NOMO-1 treated with dmso at 0.1 percent for 144 hours (cell line): ENCODE measurements at regions not wholly inside any gene's neighbourhood (a gene's known extent, or its start where the extent isn't known, plus 50 kb on each side); places are given as distances from the start of the nearest gene placed in this dataset.

Experiments
- DNase-seq: peaks from one replicate; lab custom pipeline; 2025; ENCODE audit not compliant: unreplicated experiment; lab: John Stamatoyannopoulos, UW

DNA sequence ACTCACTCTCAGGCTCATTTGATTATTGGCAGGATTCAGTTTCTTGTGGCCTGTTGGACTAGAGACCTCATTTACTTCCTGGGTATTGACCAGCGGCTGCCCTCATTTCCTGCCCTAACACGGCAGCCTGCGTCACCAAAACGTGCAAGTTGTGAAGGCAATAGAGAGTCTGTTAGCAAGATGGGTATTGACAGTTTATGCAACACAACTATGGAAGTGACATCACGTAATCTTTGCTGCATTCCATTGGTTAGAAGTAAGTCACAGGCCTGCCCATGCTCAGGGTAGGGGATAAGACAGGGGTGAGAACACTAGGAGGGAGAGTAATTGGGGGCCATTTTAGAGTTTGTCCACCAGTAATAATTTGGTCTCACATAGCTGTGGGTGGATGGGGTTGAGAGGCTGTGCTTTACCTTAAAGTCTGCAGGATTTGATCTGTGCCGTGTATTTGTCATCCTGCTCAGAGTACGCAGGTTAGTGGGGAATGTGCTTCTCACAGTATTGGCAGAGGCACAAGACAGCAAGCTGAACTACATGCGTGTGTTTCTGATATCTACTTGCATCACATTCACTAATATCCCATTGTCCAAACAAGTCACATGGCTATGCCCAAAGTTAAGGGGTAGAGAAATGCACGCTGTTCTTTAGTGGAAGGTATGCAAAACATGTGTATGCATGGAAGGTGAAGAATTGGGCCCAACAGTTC, 83.3 kb downstream of the EDEM1 start:
- DNase-seq, result no peak

DNA sequence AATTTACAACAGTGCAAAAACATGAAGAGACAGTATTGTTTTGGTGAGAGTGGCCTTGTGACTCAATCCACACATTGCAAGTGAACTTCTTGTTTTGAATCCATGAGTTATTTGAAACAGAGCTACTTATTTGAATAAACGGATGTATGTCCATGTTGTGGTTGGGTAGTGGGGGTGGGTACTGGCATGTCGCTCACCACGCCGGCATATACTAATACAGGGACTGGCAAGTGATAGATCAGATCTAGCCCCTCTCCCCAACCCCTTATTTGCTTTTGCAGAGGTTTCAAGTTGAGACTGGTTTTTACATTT, 83.8 kb downstream of the EDEM1 start:
- DNase-seq, result no peak

DNA sequence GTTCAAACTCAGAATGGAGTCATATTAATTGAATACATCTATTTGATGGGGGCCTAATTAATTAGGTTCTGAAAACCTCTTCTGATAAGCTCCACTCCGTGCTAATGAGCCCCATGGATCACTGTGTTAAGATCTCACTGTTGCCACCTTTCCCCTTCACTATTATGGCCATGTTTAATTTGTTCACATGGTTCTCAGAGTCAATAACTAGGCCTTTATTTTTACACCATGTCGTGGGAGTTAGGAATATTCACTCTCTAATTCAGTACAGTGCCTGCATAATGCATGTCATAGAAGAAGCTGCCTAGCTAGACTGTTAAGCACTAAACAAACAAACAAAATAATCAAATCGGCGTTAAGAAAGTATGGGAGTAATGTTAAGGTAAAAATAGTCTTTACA, 84.9 kb downstream of the EDEM1 start:
- no peak for DNase-seq

DNA sequence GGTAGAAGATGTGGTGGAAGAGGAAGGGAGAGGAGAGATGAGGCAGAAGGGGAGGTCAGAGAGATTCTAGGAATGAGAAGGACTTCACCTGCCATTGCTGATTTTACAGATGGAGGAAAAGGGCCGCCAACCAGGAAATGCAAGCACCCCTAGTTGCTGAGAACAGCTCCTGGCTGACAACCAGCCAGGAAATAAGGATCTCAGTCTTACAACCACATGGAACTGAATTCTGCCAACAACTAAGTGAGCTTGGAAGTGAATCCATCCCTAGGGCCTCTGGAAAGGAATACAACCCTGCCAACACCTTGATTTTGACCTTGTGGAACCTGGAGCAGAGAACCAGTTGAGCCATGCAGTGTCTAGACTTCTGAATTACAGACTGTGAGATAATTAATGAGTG, 86.6 kb downstream of the EDEM1 start:
- DNase-seq, result no peak

DNA sequence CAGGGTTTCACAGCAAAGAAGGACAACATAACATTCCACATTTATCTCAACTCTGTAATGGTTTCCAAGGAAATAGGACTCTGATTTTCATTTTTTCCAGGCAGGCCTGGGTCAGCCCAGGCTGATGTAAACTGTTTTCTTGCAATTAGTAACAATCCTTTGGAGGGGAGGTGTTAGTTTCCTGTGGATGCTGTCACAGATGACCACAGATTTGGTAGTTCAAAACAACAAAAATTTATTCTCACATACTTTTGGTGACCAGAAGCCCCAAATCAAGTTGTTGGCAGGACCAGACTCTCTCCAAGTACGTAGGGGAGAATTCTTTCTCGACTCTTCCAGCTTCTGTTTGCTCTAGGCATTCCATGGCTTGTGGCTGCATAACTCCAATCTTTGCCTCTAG, 88.0 kb downstream of the EDEM1 start:
- no peak for DNase-seq

DNA sequence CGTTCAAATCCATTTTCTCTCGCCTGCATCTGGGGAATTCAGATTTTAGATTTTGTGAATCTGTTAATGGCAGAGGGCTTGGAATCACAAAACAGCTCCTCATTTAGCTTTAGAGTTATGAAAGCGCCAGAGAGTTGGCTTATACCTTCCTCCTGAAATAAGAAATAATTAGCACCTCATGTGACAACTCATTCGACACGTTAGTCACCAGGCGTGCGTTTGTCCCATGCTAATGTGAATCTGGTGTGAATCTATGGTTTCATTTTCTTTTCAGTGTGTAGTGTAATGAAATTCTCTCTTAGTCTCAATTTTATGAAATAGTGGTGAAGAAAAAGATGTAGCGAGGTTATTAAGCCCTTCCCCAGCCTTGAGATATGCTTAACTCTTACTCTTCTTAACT, 89.4 kb downstream of the EDEM1 start:
- DNase-seq, result no peak

DNA sequence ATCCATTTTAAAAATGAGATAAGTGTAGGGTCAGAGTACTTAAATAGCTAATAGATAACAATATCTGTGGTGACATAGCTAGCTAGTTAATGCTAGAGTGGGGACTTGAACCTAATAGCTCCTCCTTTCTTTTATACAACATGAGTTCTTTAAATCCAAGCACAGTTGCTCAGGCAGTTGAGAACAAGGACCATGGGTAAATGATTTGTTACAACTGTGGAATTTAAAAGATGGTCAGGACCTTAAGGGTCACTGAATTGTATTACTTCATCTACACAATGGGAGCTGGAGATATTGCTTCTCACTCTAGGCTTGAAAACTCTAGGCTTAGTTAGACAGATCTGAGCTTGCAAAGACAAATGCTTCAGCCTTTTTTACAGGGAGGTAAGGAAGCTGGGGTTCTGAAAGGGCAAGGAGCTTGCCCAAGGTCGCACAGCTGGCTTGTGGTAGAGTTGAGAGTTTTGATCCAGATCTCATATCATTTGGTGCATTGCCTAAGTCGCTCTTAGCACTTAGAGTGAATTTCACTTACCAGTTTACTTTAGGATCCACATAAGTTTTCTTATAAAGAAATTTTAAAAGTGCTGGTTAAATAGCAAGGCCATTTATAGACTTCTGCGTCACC, 90.2 kb downstream of the EDEM1 start:
- no peak for DNase-seq

DNA sequence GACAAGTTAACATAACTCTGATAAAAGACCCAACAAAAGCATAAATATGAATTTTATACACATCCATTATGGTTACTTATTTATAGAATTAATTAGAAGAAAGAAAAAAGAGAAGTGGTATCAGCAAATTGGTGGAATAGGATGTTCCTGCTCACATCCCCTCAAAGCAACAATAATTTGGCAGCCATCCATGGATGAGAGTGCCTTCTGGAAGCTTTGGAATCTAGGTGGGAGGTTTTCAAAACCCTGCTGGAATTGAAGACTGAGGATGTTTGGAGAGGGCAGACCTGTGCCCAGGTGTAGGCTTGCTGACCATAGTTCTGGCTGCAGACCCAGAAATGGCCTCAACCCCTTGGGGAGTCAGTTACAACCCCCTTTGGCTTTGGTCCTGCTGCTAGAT, 91.2 kb downstream of the EDEM1 start:
- DNase-seq, result no peak

DNA sequence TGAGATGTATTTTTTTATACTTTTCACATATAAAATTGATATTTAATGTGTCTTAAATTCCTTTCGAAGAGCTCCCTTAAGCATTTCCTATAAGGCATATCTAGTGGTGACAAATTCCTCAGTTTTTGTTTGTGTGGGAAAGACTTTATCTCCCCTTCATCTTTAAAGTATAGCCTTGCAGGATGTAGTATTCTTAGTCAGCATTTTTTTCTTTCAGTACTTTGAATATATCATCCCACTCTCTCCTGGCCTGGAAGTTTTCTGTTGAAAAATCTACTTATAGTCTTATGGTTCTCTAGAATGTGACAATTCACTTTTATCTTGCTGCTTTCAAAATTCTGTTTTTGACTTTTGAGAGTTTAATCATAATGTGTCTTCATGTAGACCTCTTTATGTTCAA, 95.2 kb downstream of the EDEM1 start:
- DNase-seq, result no peak

DNA sequence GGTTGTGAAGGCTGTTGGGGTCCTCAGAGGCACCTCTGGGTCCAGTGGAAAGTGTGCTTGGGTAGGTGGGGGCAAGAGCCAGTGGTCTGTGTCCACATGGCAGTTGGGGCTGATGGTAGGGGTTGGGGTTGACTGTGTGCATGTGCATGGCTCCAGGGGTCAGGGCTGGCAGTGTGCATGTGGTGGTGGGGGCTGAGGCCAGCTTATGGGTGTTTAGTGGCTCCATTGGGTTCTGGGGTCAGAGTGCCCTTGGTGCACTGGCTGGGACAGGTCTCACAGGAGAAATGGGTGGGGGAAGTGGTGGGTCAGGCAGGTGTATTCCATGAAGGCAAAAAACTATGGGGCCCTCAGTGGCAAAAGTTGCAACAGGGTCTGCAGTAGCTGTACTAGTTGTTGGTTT, 97.9 kb downstream of the EDEM1 start:
- DNase-seq, result no peak

DNA sequence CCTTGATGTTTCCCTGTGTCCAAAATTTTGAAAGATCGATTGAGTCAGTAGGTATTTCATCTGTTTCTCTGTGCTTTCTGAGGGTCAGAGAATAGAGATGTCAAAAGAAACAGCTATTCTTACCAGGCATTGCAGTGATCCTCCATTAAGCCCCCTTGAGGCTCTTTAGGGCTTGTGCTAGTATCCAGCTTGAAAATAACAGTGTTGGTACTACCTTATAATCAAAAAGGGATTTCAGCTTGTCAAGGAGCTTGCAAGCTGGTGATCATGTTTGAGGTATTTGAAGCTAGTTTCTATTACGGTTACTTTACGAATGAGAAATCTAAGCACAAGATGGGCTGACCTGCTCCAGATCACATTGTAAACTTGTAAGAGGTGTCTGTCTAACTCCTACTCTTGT, 103.4 kb downstream of the EDEM1 start:
- no peak for DNase-seq

DNA sequence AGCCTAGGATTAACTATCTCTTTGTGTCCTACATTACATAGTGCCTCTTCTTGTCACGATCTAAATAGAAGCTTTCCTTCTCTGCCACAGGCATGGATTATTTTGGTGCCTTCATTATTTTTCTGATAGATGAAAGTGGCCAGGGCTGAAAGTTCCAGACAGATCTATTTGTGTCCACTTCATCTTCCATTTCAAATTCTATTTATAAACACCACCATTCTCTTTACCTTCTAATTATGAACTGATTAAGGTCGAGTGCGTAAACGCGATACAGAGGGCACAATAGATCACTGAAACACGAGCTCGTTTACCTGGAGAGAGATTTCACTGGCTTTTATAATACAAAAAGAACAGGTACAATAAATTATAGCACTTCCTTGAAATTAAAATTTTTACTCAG, 105.0 kb downstream of the EDEM1 start:
- no peak for DNase-seq

DNA sequence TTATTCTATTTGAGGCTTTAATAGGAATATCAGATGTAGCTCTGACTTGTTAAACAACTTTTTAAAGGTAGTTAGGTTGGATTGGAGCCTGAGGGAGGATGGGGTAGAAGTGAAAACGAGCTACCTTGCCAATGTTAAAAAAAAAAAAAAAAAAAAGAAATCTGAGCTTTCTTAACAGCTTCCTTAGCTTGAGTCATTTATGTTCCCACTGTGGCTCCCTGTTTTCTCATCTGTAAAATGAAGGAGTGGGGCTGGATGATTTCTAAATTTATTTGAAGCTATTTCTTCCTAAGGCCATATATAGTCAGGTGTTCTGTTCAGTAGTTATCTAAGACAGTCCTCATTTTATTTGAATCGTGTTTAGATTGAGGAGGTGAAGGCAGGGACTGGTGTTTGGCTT, 105.7 kb downstream of the EDEM1 start:
- DNase-seq, result no peak

DNA sequence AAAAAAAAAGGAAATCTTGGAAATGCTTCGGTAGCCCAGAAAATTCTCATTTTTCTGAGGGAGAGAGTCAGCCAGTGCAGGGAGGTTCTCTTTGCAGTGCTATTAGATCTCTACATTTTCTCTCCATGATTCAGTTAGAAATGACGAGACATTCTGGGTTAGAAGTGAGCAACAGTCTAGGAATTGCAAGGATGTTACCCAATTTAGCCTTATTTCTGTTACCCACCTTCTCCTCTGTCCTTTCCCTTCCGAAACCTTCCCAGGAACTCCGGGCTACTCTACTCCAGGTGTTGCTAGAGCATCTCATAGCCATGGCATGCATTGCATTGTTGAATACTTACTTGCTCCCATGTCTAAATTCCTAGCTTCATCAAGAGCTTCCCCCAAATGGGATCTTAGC, 106.8 kb downstream of the EDEM1 start:
- DNase-seq, result no peak

DNA sequence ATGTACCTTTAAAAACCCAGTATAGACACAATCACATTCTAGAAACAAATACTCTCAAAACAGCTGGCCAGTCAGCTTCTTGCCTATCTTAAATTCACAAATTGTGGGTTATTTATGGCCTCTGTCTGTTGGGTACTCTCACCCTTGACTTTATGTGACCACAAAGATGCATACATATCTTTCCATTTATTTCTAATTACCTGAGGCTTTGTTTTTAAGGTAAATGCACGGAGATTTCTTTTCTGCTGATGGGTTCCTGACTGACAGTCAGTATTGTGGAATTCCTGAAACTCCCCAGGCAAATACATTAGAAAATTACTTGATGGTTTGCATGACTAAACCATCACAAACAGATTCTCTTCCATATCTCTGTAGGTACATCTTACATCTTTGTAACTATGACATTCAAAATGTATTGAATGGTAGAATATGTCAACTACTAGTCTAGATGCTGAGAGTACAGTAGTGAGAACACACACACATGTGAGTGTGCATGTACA, 107.7 kb downstream of the EDEM1 start:
- no peak for DNase-seq

DNA sequence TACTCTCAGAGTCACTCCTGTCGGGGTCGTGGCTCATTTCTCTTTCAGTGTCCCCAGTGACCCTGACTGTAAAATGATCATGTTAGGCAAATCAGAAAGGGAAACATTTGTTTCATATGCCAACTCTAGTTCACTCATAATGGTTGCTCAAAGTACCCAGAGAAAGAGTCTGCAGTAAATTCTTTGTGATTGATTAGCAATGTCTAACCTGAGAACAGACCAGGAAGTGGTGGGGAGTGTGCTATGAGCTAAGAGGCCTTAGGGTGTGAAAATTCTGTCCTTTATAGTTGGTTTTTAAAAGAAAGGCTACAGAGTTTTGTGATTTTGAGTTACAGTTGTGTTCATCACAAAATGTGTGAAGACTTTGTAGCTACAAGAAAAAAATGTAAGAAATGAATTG, 108.9 kb downstream of the EDEM1 start:
- no peak for DNase-seq

DNA sequence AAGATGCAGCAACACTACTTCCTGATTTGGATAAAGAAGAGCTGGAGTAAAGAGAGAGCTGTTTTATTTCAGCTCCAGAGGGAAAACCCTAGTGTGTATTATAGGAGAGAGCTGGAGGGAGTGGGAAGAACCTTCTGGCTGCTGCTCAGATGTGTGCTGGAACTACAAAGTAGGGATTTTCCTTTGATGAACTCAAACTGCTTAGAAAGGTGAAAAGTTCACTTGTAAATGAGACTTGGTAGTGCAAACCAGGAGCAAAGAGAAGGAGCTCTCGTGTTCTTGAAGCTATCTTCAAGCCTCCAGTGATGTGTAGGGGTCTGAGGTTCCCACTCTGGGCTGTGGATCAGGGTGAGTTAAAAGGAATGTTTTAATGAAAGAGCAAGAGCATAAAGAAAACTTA, 110.4 kb downstream of the EDEM1 start:
- no peak for DNase-seq

DNA sequence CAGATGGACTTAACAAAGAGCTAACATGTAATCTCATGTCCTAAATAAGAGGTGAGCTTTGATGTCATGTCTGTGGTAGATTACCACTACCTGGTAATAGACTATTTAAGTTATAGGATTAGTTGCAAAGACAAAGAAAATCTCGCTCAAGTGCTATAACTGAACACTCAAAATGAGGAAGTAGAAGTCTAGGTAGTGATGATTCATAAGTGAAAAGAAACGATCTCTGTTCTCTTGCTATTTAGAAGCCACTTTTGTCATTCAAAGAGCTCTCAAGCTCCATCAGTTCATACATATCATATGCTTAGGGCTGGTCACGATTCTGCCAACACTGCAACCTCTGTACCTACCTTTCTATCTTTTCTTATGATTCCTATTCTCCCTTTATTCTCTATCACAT, 110.9 kb downstream of the EDEM1 start:
- DNase-seq, result peak; percentile 34

DNA sequence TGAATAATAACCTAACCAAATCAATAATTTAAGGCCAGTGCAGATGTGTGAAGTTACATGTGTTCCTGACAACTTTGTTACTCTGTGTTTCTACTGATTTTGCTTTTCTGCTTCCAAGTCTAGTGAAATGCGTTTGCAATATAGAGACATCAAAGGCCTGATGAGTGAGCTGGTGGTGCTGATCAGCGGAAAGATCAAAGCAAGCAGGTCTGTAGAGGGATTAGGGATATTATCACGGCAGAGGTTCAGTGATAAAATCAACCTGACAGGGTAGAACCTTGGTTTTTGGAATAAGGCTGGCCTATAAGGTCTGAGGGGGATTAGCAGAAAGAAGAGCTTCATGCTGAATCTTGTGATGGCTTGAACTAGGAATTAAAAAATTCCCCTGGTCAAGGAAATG, 111.7 kb downstream of the EDEM1 start:
- DNase-seq, result no peak

DNA sequence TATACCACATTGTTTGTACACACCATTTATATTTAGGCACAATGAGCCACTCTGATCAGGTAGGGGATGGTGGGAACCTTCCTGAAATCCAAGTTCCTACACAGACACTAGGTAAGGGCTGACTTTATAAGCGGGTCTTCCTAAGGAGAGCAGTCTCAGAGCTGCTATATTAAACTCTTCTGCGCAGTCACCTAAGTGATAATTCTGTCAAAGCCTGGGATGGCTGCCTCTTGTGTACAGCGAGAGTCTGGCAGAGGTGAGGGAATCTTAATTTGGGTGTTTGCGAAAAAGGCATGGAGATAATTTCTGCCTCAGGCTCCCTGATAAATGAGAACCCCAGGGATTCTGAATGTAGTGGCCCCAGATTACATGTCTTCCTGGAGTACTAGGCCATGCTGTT, 113.1 kb downstream of the EDEM1 start:
- no peak for DNase-seq

DNA sequence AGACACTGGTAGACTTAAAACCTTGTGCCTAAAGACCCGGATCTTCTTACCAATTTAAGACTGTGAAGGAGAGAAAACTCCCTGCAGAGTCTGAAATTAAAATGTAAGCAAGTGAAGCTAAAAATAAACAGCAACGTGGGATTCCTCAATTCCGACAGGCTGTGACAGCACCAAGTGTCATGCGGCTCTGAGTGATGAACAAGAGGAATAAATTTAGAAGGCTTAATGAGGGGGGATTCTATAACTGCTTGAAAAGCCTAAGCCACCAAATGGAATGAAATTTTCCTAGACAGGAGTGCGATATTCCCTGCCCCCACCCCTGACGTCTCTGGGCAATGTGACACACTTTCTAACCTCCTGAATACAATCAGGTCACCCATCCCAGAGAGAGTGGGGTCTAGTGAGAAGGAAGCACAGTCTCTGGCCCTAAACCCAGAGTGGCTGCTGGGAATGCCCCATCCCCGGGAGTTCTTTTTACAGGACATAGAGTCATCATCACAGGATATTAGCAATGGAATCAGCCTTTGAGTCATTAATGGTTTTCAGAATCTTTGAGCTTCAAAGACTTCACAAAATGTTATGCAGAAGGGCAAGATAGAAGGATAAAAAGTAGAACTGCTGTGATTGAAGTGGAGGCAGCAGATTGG, 114.3 kb downstream of the EDEM1 start:
- DNase-seq, result no peak

DNA sequence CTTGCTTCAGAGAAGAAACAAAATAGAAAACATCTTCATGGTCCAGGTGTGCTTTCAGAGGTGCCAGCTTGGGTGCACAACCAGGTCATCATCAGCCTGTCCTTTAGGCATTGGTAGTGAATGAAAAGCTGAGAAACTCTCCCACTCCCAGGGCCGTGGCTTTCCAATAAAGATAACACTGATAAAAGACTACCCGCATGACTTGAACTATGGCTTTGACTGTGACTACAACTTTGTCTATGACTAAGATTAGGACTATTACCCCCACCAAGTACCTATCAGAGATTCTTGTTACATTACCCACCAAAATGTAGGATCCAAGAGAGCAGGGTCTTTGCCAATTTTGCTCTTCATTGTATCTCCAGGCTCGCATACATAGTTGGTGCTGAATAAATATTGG, 115.2 kb downstream of the EDEM1 start:
- no peak for DNase-seq

DNA sequence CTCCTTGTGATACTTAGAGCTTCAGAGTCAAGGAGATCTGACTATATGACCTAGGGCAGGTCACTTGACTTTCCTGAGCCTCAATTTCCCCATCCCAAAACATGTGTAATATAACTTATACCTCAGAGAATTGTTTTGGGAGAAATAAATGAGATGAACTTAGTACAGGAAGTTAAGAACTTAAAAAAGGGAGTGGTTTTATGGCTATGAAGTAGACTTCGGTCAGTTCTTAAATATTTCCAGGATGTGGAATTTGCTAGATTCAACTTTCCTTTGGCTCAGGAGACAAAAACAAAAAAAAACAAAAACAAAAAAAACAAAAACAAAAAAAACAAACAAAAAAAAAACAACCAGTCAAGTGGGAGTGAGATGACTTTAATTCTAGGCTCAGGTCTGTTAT, 116.7 kb downstream of the EDEM1 start:
- no peak for DNase-seq
